MM.1S (cell line): ENCODE measurements at regions not wholly inside any gene's neighbourhood (a gene's known extent, or its start where the extent isn't known, plus 50 kb on each side); places are given as distances from the start of the nearest gene placed in this dataset.
"Not testable (repeated sequence)": the region's sequence is repeated elsewhere in the genome, so short reads cannot be mapped to it uniquely, and the experiment has no call there.

Source experiments
- EZH2 ChIP-seq: fragments of 300-600 bp; sonication (generic); optimal IDR thresholded peaks from 2 replicates; pipeline ENCODE3; 2017; ENCODE audit warnings: low read depth, mild to moderate bottlenecking, antibody characterized with exemption, low read length, mixed read lengths
- EZH2phosphoT487 ChIP-seq: fragments of 300-600 bp; sonication (generic); IDR thresholded peaks from 2 replicates; pipeline ENCODE4 v1.6.1; 2018; ENCODE audit warnings: antibody characterized with exemption, low read length
- TF ChIP-seq, protein P1 (sequence below): fragments of 300-600 bp; sonication (generic); IDR thresholded peaks from 2 replicates; pipeline ENCODE4 v1.5.1; 2016; ENCODE audit warnings: antibody characterized with exemption, low read length, mixed read lengths

DNA sequence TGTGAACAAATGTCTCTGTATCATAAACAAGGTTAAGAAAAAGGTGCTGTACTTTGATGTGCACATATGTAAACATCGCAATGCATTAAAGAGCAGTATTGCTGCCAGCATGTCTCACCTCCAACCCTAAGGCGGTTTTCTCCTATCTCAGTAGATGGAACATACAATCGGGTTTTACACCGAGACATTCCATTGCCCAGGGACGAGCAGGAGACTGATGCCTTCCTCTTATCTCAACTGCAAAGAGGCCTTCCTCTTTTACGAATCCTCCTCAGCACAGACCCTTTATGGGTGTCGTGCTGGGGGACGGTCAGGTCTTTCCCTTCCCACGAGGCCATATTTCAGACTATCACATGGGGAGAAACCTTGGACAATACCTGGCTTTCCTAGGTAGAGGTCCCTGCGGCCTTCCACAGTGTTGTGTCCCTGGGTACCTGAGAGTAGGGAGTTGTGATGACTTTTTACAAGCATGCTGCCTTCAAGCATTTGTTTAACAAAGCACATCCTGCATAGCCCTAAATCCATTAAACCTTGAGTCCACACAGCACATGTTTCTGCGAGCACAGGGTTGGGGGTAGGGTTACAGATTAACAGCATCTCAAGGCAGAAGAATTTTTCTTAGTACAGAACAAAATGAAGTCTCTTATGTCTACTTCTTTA lies 1411.2 kb downstream of the EFNA5 start:
- TF ChIP-seq, protein P1, sequence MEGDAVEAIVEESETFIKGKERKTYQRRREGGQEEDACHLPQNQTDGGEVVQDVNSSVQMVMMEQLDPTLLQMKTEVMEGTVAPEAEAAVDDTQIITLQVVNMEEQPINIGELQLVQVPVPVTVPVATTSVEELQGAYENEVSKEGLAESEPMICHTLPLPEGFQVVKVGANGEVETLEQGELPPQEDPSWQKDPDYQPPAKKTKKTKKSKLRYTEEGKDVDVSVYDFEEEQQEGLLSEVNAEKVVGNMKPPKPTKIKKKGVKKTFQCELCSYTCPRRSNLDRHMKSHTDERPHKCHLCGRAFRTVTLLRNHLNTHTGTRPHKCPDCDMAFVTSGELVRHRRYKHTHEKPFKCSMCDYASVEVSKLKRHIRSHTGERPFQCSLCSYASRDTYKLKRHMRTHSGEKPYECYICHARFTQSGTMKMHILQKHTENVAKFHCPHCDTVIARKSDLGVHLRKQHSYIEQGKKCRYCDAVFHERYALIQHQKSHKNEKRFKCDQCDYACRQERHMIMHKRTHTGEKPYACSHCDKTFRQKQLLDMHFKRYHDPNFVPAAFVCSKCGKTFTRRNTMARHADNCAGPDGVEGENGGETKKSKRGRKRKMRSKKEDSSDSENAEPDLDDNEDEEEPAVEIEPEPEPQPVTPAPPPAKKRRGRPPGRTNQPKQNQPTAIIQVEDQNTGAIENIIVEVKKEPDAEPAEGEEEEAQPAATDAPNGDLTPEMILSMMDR = not testable (repeated sequence)
- TF ChIP-seq EZH2phosphoT487, EZH2: not testable (repeated sequence)
